HG03095 (cell line): ENCODE measurements at regions not wholly inside any gene's neighbourhood (a gene's known extent, or its start where the extent isn't known, plus 50 kb on each side); places are given as distances from the start of the nearest gene placed in this dataset.

Experiments used
- ATAC-seq: cut with Tn5 transposase; IDR thresholded peaks from one replicate; pipeline ENCODE4 v1.9.1; 2021; ENCODE audit warnings: moderate library complexity; ENCODE audit not compliant: unreplicated experiment

GRCh38 chr4:18366892-18367291, 345.3 kb upstream of the LCORL start:
- ATAC-seq: peak; percentile 93

GRCh38 chr4:18366136-18366535, 344.6 kb upstream of the LCORL start:
- ATAC-seq: no peak

GRCh38 chr4:18343581-18343980, 322.0 kb upstream of the LCORL start:
- no peak for ATAC-seq

- ATAC-seq: no peak
These were observed 321.3 kb upstream of the LCORL start for GRCh38 chr4:18342847-18343246.

GRCh38 chr4:18321956-18322530, 300.5 kb upstream of the LCORL start:
- ATAC-seq: no peak

- ATAC-seq: no peak
These were observed 297.9 kb upstream of the LCORL start for GRCh38 chr4:18319431-18319830.

GRCh38 chr4:18318682-18319388, 297.3 kb upstream of the LCORL start:
- ATAC-seq: no peak

- ATAC-seq: no peak
These were observed 293.2 kb upstream of the LCORL start for GRCh38 chr4:18314731-18315130.

- ATAC-seq: no peak
These were observed 276.1 kb upstream of the LCORL start for GRCh38 chr4:18297684-18298083.

- no peak for ATAC-seq
These were observed 274.9 kb upstream of the LCORL start for GRCh38 chr4:18296411-18296810.

GRCh38 chr4:18294846-18295245, 273.3 kb upstream of the LCORL start:
- no peak for ATAC-seq

- ATAC-seq: no peak
These were observed 272.5 kb upstream of the LCORL start for GRCh38 chr4:18294021-18294420.

GRCh38 chr4:18292411-18292810, 270.9 kb upstream of the LCORL start:
- no peak for ATAC-seq

GRCh38 chr4:18291981-18292380, 270.4 kb upstream of the LCORL start:
- ATAC-seq: no peak

GRCh38 chr4:18291256-18291655, 269.7 kb upstream of the LCORL start:
- ATAC-seq: no peak

- no peak for ATAC-seq
These were observed 263.8 kb upstream of the LCORL start for GRCh38 chr4:18285357-18285756.

GRCh38 chr4:18278244-18278643, 256.7 kb upstream of the LCORL start:
- ATAC-seq: no peak

- ATAC-seq: no peak
These were observed 241.3 kb upstream of the LCORL start for GRCh38 chr4:18262832-18263231.

- no peak for ATAC-seq
These were observed 230.5 kb upstream of the LCORL start for GRCh38 chr4:18252052-18252451.

- no peak for ATAC-seq
These were observed 229.0 kb upstream of the LCORL start for GRCh38 chr4:18250564-18250963.

GRCh38 chr4:18248611-18249010, 227.1 kb upstream of the LCORL start:
- ATAC-seq: no peak

GRCh38 chr4:18247189-18247588, 225.6 kb upstream of the LCORL start:
- no peak for ATAC-seq
